HG03354 (cell line): ENCODE measurements at regions not wholly inside any gene's neighbourhood (a gene's known extent, or its start where the extent isn't known, plus 50 kb on each side); places are given as distances from the start of the nearest gene placed in this dataset.
"Not testable (repeated sequence)": the region's sequence is repeated elsewhere in the genome, so short reads cannot be mapped to it uniquely, and the experiment has no call there.

ENCODE experiments used
- ATAC-seq: cut with Tn5 transposase; IDR thresholded peaks from one replicate; pipeline ENCODE4 v1.9.1; 2021; ENCODE audit warnings: mild to moderate bottlenecking; ENCODE audit not compliant: unreplicated experiment, poor library complexity, severe bottlenecking

GRCh38 chr10:78203915-78204818 is 170.5 kb downstream of the RPS24 start:
- ATAC-seq = no peak

- no peak for ATAC-seq
Measured at GRCh38 chr10:78205457-78206016, 171.9 kb downstream of the RPS24 start.

DNA sequence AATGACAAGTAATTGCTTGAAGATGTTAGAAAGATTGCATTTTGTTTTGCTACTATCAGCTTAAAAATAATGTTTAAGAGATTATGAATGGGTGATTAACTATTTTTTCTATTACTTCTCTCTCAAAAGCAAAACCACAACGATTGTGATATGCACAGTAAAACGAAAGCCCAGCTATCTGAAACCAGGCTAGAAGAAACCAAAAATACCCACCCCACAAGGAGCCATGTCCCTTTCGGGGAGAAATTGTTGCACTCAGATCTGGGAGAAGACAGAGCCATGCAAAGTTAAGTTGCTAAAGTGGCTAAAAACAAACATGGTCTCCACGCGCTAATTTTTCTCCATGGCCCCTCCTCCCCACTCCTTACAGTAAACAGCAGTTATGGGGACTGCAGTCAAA is 173.6 kb downstream of the RPS24 start:
- ATAC-seq = no peak

DNA sequence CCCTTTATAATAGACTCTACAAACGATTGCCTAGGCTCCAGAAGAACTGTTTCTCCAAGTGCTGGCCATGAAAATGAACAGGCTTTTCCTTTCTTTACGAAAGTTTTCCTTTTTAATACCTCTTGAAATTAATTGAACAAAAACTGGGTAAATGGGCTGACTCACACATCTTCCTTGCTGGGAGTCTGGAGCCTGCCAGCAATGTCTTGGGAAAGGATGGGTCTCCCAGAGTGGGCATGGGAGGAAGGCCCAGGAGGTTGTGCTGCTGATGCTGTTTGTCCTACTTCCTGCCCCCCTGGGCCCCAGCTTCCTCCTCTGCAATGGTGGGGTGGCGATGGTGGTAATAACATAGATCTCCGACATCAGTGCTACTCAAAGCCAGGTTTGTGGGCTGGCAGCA is 174.1 kb downstream of the RPS24 start:
- no peak for ATAC-seq

- no peak for ATAC-seq
Measured at GRCh38 chr10:78209970-78210369, 176.3 kb downstream of the RPS24 start.

- no peak for ATAC-seq
Measured at GRCh38 chr10:78210548-78210947, 176.9 kb downstream of the RPS24 start.

GRCh38 chr10:78210976-78211375 is 177.3 kb downstream of the RPS24 start:
- ATAC-seq = no peak

DNA sequence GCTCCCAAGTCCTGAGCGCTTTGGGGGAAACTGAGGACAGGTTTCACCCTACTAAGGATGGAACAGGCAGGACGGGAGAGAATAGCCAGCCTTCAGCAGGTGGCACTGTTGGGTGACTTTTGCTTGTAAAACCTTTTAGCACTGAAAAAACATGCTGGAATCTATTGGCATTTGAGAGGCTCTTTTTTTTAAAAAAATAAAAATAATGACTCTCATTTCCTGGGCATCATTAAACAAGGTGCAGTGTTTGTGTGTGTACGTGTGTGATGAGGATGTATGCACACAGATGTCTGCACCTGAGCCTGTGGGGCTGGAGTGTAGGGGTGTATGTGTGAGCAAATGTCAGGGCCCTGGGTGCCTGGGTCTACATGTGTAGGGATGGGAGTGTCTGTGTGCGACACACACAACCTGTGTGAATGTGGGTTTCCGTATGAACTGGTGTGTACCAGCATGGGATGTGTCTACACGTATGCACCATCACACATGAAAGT is 177.9 kb downstream of the RPS24 start:
- ATAC-seq = no peak

DNA sequence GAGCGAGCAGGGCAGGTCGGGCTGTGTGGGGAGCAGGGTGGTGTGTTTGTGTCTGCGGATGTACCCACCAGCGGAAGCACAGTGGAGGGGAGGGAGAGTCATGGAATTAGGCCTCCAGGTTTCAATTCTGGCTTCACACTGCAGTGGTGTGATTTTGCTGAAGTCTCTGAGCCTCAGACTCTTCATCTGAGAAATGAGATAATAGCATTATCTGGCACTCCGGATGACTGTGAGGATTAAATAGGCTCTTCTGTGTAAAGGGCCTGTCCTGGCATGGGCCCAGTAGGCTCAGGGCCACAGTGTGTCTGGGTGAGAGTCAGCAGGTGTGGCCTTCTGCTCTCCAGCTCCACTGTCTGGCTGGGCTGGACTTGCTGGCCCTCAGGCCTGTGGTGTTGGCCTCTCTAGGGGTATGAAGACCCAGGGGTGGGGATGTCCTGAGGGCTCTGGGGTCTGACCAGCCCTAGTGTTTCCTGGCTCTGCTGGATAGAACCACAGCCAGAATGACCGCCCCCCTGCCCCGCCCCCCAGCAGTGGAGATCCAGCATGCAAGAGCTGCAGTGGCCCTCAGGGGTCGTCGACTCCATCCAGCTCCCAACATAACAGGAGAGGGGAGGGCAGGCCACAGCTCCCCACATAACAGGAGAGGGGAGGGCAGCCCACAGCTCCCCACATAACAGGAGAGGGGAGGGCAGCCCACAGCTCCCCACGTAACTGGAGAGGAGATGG is 178.6 kb downstream of the RPS24 start:
- ATAC-seq = no peak

GRCh38 chr10:78212786-78213175 is 179.1 kb downstream of the RPS24 start:
- ATAC-seq = no peak

DNA sequence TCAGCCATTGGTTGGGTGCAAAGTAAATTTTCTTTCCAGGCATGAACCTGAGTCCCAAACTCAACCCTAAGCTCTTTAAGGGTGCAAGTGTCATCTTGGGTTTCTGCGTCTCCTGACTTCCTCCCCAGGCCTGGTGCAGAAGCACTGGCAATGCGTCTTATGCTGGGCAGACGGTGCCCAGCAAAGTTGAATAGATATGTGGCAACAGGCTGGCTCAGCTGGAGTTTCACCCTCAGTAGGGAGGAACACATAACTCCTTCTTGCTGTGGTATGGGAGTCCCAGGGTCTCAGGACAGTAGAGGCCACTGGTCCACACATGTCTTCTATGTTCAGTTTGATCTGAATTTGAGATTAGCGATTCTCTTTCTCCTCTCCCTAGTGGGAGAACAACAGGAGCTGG is 181.3 kb downstream of the RPS24 start:
- ATAC-seq = no peak

DNA sequence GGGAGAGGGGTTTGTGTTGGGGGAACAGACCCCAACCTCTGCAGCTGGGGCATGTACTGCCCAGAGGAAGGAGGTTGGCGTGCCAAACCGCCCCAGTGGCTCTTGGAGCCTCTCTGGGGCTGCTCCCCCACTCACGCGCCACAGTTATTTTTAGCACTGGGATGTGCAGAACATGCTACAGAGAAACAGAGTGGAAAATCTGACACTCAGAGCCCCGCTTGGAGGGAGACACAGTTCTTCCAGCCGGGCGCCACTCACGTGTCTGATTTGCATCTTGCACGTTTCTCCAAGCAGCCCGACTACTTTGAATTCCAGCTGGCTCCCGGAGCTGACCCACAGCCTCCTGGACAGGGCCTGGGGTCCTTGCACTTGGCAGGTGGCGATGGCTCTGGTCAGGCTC is 182.0 kb downstream of the RPS24 start:
- no peak for ATAC-seq

- ATAC-seq = no peak
Measured at GRCh38 chr10:78217336-78217735, 183.7 kb downstream of the RPS24 start.

- no peak for ATAC-seq
Measured at GRCh38 chr10:78218798-78219490, 185.3 kb downstream of the RPS24 start.

GRCh38 chr10:78219568-78219967 is 185.9 kb downstream of the RPS24 start:
- not testable (repeated sequence) for ATAC-seq

DNA sequence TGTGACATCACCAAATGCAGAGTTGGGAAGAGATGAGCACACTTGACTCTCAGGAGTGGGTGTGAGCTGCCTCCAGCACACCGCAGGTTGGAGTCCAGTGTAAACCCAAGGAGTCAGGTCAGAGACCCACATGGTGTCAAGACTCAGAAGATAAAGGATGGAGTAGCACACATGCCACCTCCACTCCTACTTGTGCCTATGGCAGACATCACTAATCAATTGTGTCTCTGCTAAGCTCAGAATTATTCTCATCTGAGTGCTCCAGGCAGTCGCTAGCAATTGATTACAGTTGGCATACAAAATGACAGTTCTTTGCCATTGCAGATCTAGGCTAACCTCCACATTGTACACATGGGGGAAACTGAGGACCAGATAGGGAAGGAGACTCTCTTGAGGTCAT is 187.1 kb downstream of the RPS24 start:
- ATAC-seq = no peak

DNA sequence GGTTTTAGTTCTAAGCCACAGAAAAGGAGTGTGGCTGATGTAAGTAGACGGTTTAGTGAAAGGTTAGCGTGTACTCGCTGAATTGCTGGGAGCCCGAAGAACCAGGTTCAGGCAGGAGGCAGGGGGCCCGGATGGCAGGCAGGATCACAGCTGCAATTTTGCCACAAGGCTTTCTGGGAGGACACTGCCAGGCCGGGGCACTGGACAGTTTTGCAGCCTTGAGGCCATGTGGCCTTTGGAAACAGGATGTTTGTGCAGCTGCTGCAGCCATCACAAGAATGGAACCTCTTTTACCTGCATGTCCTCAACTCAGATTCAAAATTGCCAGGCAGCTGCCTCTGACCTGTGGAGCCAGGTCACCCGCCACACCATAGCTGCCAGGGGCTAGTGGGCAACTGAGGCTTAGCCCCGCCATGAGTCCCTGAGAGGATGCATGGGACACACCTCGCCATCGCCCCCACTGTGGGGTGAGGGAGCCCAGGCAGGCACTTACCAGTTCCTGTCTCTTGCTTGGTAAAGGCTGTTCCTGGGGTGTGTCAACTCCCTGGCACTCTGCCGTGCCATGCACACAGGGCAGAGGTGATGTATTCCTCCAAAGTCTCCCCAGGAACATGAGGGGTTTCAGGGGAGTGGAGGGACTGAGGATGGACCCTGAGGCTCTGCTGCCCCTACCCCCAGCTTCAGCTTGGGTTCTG is 188.6 kb downstream of the RPS24 start:
- ATAC-seq = no peak

GRCh38 chr10:78223088-78223487 is 189.4 kb downstream of the RPS24 start:
- ATAC-seq = no peak

DNA sequence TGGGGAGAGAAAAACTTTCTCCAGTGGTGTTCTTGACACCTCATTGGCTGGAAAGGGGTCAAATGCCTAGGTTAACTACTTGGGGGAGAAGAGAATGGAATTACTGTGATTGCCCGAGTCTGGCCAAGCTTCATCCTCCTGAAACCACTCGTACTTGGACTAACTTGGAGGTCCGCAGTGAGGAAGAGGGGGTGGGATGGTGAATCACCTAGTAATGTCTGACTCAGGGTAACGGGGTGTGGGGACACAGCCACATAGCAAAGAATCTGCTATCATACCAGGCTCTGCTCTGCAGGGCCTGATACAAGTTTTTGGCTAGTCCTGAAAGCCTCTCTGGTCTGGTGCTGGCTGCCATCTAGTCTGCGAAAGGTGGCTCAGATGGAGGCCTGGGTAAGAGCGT is 190.9 kb downstream of the RPS24 start:
- no peak for ATAC-seq

DNA sequence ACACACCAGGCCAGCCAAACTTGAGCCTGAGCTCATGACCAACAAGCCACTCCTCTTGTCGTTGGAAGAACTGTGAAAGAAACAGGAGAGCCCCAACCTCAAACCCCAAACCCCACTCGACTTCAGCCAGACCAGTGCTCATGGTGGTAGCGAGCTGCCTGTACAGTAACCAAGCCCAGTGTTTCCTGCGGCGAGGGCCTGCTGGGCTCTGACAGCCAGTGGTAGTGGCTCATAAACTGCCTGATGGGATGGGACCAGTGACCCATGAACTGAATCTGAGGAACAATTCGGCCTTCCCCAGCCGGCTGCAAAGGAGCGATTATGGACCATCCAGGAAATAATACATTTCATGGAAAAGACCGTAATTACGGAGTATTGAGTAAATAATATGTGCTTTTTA is 191.9 kb downstream of the RPS24 start:
- ATAC-seq = no peak
